Uterus (tissue), 3 donors: ENCODE measurements at regions not wholly inside any gene's neighbourhood (a gene's known extent, or its start where the extent isn't known, plus 50 kb on each side); places are given as distances from the start of the nearest gene placed in this dataset.

Source experiments
- DNase-seq, 2 donors: peaks; one replicate each; pipeline ENCODE4 v3.0.0-alpha.2; 2019 to 2020
- H3K27ac ChIP-seq, 2 donors: fragments of 200-600 bp; sonication (generic); 1 replicate in 1 of 2; 2 replicates in 1 of 2; pipeline ENCODE4 v1.5.1; 2016 to 2018
- H3K27me3 ChIP-seq, 2 donors: fragments of 200-600 bp; sonication (generic); one replicate each; pipeline ENCODE4 v1.5.1; 2018 to 2019; ENCODE audit warnings: control low read depth in 1 of 2
- H3K36me3 ChIP-seq, 2 donors: fragments of 200-600 bp; sonication (generic); one replicate each; pipeline ENCODE4 v1.5.1; 2019; ENCODE audit warnings: control low read depth in 1 of 2
- H3K4me1 ChIP-seq, 2 donors: fragments of 200-600 bp; sonication (generic); one replicate each; pipeline ENCODE4 v1.5.1; 2018 to 2019; ENCODE audit warnings: control low read depth in 1 of 2
- H3K4me3 ChIP-seq, 2 donors: fragments of 200-600 bp; sonication (generic); 1 replicate in 1 of 2; 2 replicates in 1 of 2; pipeline ENCODE4 v1.5.1; 2018 to 2019; ENCODE audit warnings: mild to moderate bottlenecking in 1 of 2
- H3K9me3 ChIP-seq, 2 donors: fragments of 200-600 bp; sonication (generic); one replicate each; pipeline ENCODE4 v1.5.1; 2019; ENCODE audit warnings: control low read depth in 1 of 2
- CTCF ChIP-seq, 4 experiments: fragments of 200-600 bp in 2 of 4; fragments of 450-650 bp in 2 of 4; sonication (generic) in 2 of 4; IDR thresholded peaks; one replicate each; pipeline ENCODE4 v1.5.1; 2016 to 2019; ENCODE audit warnings: antibody characterized with exemption in 4 of 4, mild to moderate bottlenecking in 2 of 4, moderate library complexity in 1 of 4
- POLR2A ChIP-seq, 2 donors: fragments of 450-650 bp; IDR thresholded peaks; one replicate each; pipeline ENCODE4 v1.6.1; 2016; ENCODE audit warnings: antibody characterized with exemption in 2 of 2, mild to moderate bottlenecking in 1 of 2, moderate library complexity in 1 of 2
- intact Hi-C: fragments of 100-400 bp; cut with DNase I; formaldehyde crosslinking; loops from one replicate; pipeline ENCODE4 v1.15.1; 2023; ENCODE audit warnings: low total_unique reads
- donor health status: DM: yes; HTN: yes; CAD: no.

GRCh38 chr10:78913219-78914059 lies 155.3 kb upstream of the ZMIZ1 start:
- H3K27me3 ChIP-seq, result no peaks in the 10 kb centered on the region
- no peaks in the 10 kb centered on the region for H3K36me3 ChIP-seq
- H3K4me3 ChIP-seq, result no peak overlapping the region
- TF ChIP-seq CTCF (IDR thresholded peaks at IDR 0.05), result no peak
- TF ChIP-seq POLR2A (IDR thresholded peaks at IDR 0.05), result no peak
- H3K27ac ChIP-seq, result no peak overlapping the region
- no peaks in the 10 kb centered on the region for H3K4me1 ChIP-seq
- H3K9me3 ChIP-seq, result no peaks in the 10 kb centered on the region
- DNase-seq, result no peak
- intact Hi-C loops, result no loop called here

GRCh38 chr10:78914060-78914378 lies 154.7 kb upstream of the ZMIZ1 start:
- Histone ChIP-seq H3K36me3 (no peaks in the 10 kb centered on the region), H3K27ac (no peak overlapping the region), H3K4me3 (no peak overlapping the region), H3K4me1 (no peaks in the 10 kb centered on the region), H3K27me3 (no peaks in the 10 kb centered on the region), H3K9me3 (no peaks in the 10 kb centered on the region)
- TF ChIP-seq POLR2A (IDR thresholded peaks at IDR 0.05) (no peak), CTCF (IDR thresholded peaks at IDR 0.05) (no peak)
- DNase-seq, result no peak
- intact Hi-C loops, result no loop called here

GRCh38 chr10:78914502-78915189 lies 154.1 kb upstream of the ZMIZ1 start:
- Histone ChIP-seq H3K4me1 (no peaks in the 10 kb centered on the region), H3K4me3 (no peak overlapping the region), H3K27ac (no peak overlapping the region), H3K27me3 (no peaks in the 10 kb centered on the region), H3K9me3 (no peaks in the 10 kb centered on the region), H3K36me3 (no peaks in the 10 kb centered on the region)
- peak; percentile 37 to 38 for DNase-seq
- peak in 1 of 4 experiments; percentile 5 for TF ChIP-seq CTCF (IDR thresholded peaks at IDR 0.05)
- no peak for TF ChIP-seq POLR2A (IDR thresholded peaks at IDR 0.05)
- intact Hi-C loops, result no loop called here

GRCh38 chr10:78915190-78915518 lies 153.6 kb upstream of the ZMIZ1 start:
- H3K36me3 ChIP-seq, result no peaks in the 10 kb centered on the region
- H3K27ac ChIP-seq, result no peak overlapping the region
- TF ChIP-seq POLR2A (IDR thresholded peaks at IDR 0.05), result no peak
- TF ChIP-seq CTCF (IDR thresholded peaks at IDR 0.05), result no peak
- intact Hi-C loops, result no loop called here
- H3K27me3 ChIP-seq, result no peaks in the 10 kb centered on the region
- no peaks in the 10 kb centered on the region for H3K4me1 ChIP-seq
- H3K9me3 ChIP-seq, result no peaks in the 10 kb centered on the region
- H3K4me3 ChIP-seq, result no peak overlapping the region
- no peak for DNase-seq

- no peaks in the 10 kb centered on the region for H3K9me3 ChIP-seq
- no peaks in the 10 kb centered on the region for H3K27me3 ChIP-seq
- H3K27ac ChIP-seq, result no peak overlapping the region
- H3K4me1 ChIP-seq, result no peaks in the 10 kb centered on the region
- no peaks in the 10 kb centered on the region for H3K36me3 ChIP-seq
- no peak overlapping the region for H3K4me3 ChIP-seq
- intact Hi-C loops, result no loop called here
- DNase-seq, result no peak
- TF ChIP-seq POLR2A (IDR thresholded peaks at IDR 0.05) (no peak), CTCF (IDR thresholded peaks at IDR 0.05) (no peak)
Observed at GRCh38 chr10:78916227-78916626, 152.5 kb upstream of the ZMIZ1 start.
